K562 (cell line): ENCODE measurements at regions not wholly inside any gene's neighbourhood (a gene's known extent, or its start where the extent isn't known, plus 50 kb on each side); places are given as distances from the start of the nearest gene placed in this dataset.

Experiments
- ATAC-seq: fragments of 200-7000 bp; cut with Tn5 transposase; 3 replicates; pipeline ENCODE4 v1.9.1; 2020; ENCODE audit warnings: moderate library complexity
- BruUV-seq: library from RNA; stranded (reverse); fragments of 400-500 nt; replicated peaks from 2 replicates; lab custom pipeline; 2021; lab: Mats Ljungman, UMichigan
- CTCF ChIA-PET: fragments of 300-600 bp; formaldehyde crosslinking; extraction: SDS; loops from one replicate; lab custom pipeline; 2021; ENCODE audit warnings: low intra/inter-chr PET ratio; lab: Yijun Ruan, JAX
- POLR2A ChIA-PET: fragments of 300-600, 350-650 bp; sonication (Branson Sonifier 250); formaldehyde crosslinking; extraction: SDS; loops from one replicate; lab custom pipeline; 2021; ENCODE audit warnings: antibody characterized with exemption, inconsistent platforms; lab: Yijun Ruan, JAX
- DNase-seq, 4 experiments: peaks; one replicate each; pipeline versions ENCODE4 v3.0.0 to v3.0.0-alpha.2; 2011 to 2018; ENCODE audit warnings: low spot score in 3 of 4, mixed read lengths in 3 of 4; ENCODE audit errors: extremely low read depth in 1 of 4
- FAIRE-seq: peaks from 2 replicates; lab custom pipeline; 2011; peaks lifted over from hg19 to GRCh38; lab: Jason Lieb, UNC
- H2AFZ ChIP-seq: 2 replicates; pipeline ENCODE4 v1.6.0; 2011; ENCODE audit warnings: low read depth, low read length, control low read depth, inconsistent platforms
- H3K27ac ChIP-seq: fragments of 200-600 bp; 3 replicates; pipeline ENCODE4 v1.8.0; 2011; ENCODE audit warnings: low read depth, mild to moderate bottlenecking, control low read depth, inconsistent platforms, low read length, moderate library complexity, mixed read lengths; ENCODE audit errors: extremely low read depth
- H3K27me3 ChIP-seq, 2 experiments: fragments of 300-600 bp in 1 of 2; 2 replicates in 1 of 2; 3 replicates in 1 of 2; pipeline versions ENCODE4 v1.6.0 to v1.8.0; 2011; ENCODE audit warnings: inconsistent platforms in 2 of 2, low read length in 2 of 2, mild to moderate bottlenecking in 1 of 2, mixed read lengths in 1 of 2, moderate library complexity in 1 of 2; ENCODE audit not compliant: control insufficient read depth in 2 of 2, insufficient read depth in 2 of 2
- H3K36me3 ChIP-seq: fragments of 300-600 bp; 3 replicates; pipeline ENCODE4 v1.8.0; 2011; ENCODE audit warnings: mild to moderate bottlenecking, low read length, inconsistent platforms; ENCODE audit not compliant: control insufficient read depth, insufficient read depth
- H3K4me1 ChIP-seq, 2 experiments: fragments of 200-600 bp in 1 of 2; replicated peaks in 1 of 2; 2 replicates in 1 of 2; 3 replicates in 1 of 2; pipeline versions ENCODE4 v1.5.1 to v1.8.0; 2011; ENCODE audit warnings: inconsistent platforms in 2 of 2, low read length in 2 of 2, mild to moderate bottlenecking in 1 of 2, mixed read lengths in 1 of 2, moderate library complexity in 1 of 2; ENCODE audit not compliant: control insufficient read depth in 2 of 2, insufficient read depth in 2 of 2
- H3K4me2 ChIP-seq: 2 replicates; pipeline ENCODE4 v1.6.1; 2011; ENCODE audit warnings: low read length, control low read depth, inconsistent platforms, mixed read lengths; ENCODE audit not compliant: insufficient read depth
- H3K4me3 ChIP-seq: fragments of 200-600 bp; sonication (generic), shearing (Covaris generic); 2 replicates; pipeline ENCODE4 v1.5.1; 2016; ENCODE audit warnings: control low read depth, inconsistent platforms
- H3K79me2 ChIP-seq: fragments of 200-600 bp; 3 replicates; pipeline ENCODE4 v1.8.0; 2011; ENCODE audit warnings: low read length, inconsistent platforms; ENCODE audit not compliant: control insufficient read depth, insufficient read depth
- H3K9ac ChIP-seq, 2 experiments: 2 replicates each; pipeline versions ENCODE4 v1.6.0 to v1.6.1; 2011; ENCODE audit warnings: low read depth in 2 of 2, low read length in 2 of 2, control low read depth in 1 of 2, inconsistent platforms in 1 of 2, mild to moderate bottlenecking in 1 of 2, mixed read lengths in 1 of 2; ENCODE audit not compliant: insufficient read depth in 1 of 2
- H3K9me1 ChIP-seq: one replicate; pipeline ENCODE4 v1.6.0; 2011; ENCODE audit warnings: inconsistent platforms, mild to moderate bottlenecking, low read length, moderate library complexity; ENCODE audit not compliant: control insufficient read depth, insufficient read depth
- H3K9me3 ChIP-seq: replicated peaks from 2 replicates; pipeline ENCODE4 v1.5.1; 2011; ENCODE audit warnings: low read depth, low read length, inconsistent platforms; ENCODE audit not compliant: control insufficient read depth, insufficient read depth
- H4K20me1 ChIP-seq: replicated peaks from 2 replicates; pipeline ENCODE4 v1.6.1; 2011; ENCODE audit warnings: low read length, inconsistent platforms, mixed read lengths; ENCODE audit not compliant: control insufficient read depth, insufficient read depth
- MCM7 ChIP-seq, 2 experiments: fragments of 450-650 bp; IDR thresholded peaks; 2 replicates each; pipeline ENCODE4 v1.6.1; 2016 to 2018
- NFIC ChIP-seq: fragments of 450-650 bp; IDR thresholded peaks from 2 replicates; pipeline ENCODE4 v1.6.1; 2017; ENCODE audit warnings: mild to moderate bottlenecking, inconsistent platforms
- RBFOX2 ChIP-seq: fragments of 200-400 bp; formaldehyde crosslinking; IDR thresholded peaks from 2 replicates; pipeline ENCODE4 v1.6.1; 2017; ENCODE audit warnings: low read depth, mild to moderate bottlenecking, low read length, moderate library complexity
- XRCC5 ChIP-seq: fragments of 200-400 bp; formaldehyde crosslinking; IDR thresholded peaks from 2 replicates; pipeline ENCODE4 v1.6.1; 2017; ENCODE audit warnings: low read depth, mild to moderate bottlenecking, low read length
- ZBTB26 ChIP-seq: fragments of 450-650 bp; formaldehyde crosslinking; IDR thresholded peaks from 2 replicates; pipeline ENCODE4 v1.4.0; 2022; ENCODE audit warnings: missing genetic modification characterization
- ZHX1 ChIP-seq: fragments of 150-350 bp; conservative IDR thresholded peaks from 2 replicates; pipeline ENCODE4 v1.6.1; 2014; ENCODE audit warnings: low read length
- ZNF133 ChIP-seq: fragments of 250-450 bp; sonication (Bioruptor Pico); IDR thresholded peaks from 2 replicates; pipeline ENCODE4 v1.4.0; 2020; ENCODE audit warnings: mild to moderate bottlenecking
- WGBS: fragments of 100-300 bp; shearing (Covaris generic); methylation state at CpG from one replicate; pipeline ENCODE4 v1.1.6; 2016; ENCODE audit warnings: low coverage, mixed read lengths; ENCODE audit not compliant: insufficient coverage; ENCODE audit errors: missing lambda C conversion rate; 5-methylcytosine and 5-hydroxymethylcytosine counted together
- in situ Hi-C: fragments of 300-500 bp; cut with MboI; formaldehyde crosslinking; loops from 4 replicates; pipeline ENCODE4 v1.15.0; 2018; ENCODE audit warnings: inconsistent platforms, mixed read lengths
- intact Hi-C: fragments of 100-400 bp; cut with micrococcal nuclease; formaldehyde crosslinking; loops from 2 replicates; pipeline ENCODE4 v1.14.2; 2022

DNA sequence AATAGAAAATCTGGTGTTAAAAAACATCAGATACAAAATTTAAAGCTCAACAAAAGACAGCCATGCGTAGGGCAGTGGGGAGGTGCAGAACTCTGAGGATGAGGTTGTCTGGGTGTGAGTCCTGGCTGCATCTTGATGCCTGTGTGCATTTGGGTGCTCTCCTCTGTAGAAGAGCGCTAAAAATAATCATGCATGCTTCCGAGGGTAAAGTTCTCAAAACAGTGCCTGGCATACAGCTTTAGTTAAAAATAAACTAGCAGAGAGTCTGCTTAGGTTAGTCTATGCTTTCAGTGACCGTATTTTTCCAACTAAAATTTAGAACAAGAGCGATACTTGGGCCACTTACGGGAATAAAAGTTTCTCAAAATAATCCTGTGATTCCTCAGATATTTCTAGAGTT lies 55.5 kb upstream of the SPATA31C2 start:
- H3K4me2 ChIP-seq: no peak overlapping the region
- H4K20me1 ChIP-seq: no peaks in the 10 kb centered on the region
- no peak overlapping the region for H3K4me3 ChIP-seq
- H3K4me1 ChIP-seq: no peaks in the 10 kb centered on the region
- no peaks in the 10 kb centered on the region for H3K9me3 ChIP-seq
- FAIRE-seq: no peak
- no peak overlapping the region for H2AFZ ChIP-seq
- no peak for DNase-seq
- no peaks in the 10 kb centered on the region for H3K9me1 ChIP-seq
- no peaks in the 10 kb centered on the region for H3K79me2 ChIP-seq
- TF ChIP-seq MCM7 (IDR thresholded peaks at IDR 0.05) (no peak), RBFOX2 (no peak), XRCC5 (no peak), ZBTB26 (CRISPR knock-in tag) (no peak), NFIC (no peak)
- TF ChIP-seq, all 486 proteins: peak for 0
- POLR2A ChIA-PET: no interaction called here
- no peaks in the 10 kb centered on the region for H3K36me3 ChIP-seq
- no peak overlapping the region for H3K27ac ChIP-seq
- no peak for ATAC-seq
- intact Hi-C loops: no loop called here
- BruUV-seq: no TSS peak
- no peak overlapping the region for H3K9ac ChIP-seq
- in situ Hi-C loops: no loop called here
- H3K27me3 ChIP-seq: no peaks in the 10 kb centered on the region; a peak in 1 of 5 replicates
- CTCF ChIA-PET: no interaction called here
- WGBS: 6% methylated on average over 6 of the region's 6 CpGs

GRCh38 chr9:88191456-88191855 lies 53.2 kb upstream of the SPATA31C2 start:
- in situ Hi-C loops: no loop called here
- ATAC-seq (no peak), DNase-seq (no peak), FAIRE-seq (no peak)
- 0% methylated on average over 2 of the region's 2 CpGs for WGBS
- TF ChIP-seq ZNF133 (CRISPR knock-in tag): no peak
- TF ChIP-seq ZHX1: no peak
- H3K4me2 ChIP-seq: no peak overlapping the region
- POLR2A ChIA-PET: no interaction called here
- no peak overlapping the region for H3K27ac ChIP-seq
- no peak overlapping the region for H2AFZ ChIP-seq
- H3K36me3 ChIP-seq: no peaks in the 10 kb centered on the region
- CTCF ChIA-PET: no interaction called here
- no peaks in the 10 kb centered on the region for H3K4me1 ChIP-seq
- no peak overlapping the region for H3K4me3 ChIP-seq
- H3K27me3 ChIP-seq: no peaks in the 10 kb centered on the region
- no peaks in the 10 kb centered on the region for H3K9me3 ChIP-seq
- H3K9me1 ChIP-seq: no peaks in the 10 kb centered on the region
- intact Hi-C loops: no loop called here
- no TSS peak for BruUV-seq
- H3K79me2 ChIP-seq: no peaks in the 10 kb centered on the region
- no peak overlapping the region for H3K9ac ChIP-seq
- H4K20me1 ChIP-seq: no peaks in the 10 kb centered on the region
